LNCAP (cell line): ENCODE measurements at regions not wholly inside any gene's neighbourhood (a gene's known extent, or its start where the extent isn't known, plus 50 kb on each side); places are given as distances from the start of the nearest gene placed in this dataset.

Experiments
- TF ChIP-seq, protein P1 (sequence below): fragments of 450-650 bp; IDR thresholded peaks from 2 replicates; pipeline ENCODE4 v1.5.1; 2017; ENCODE audit warnings: mild to moderate bottlenecking

DNA sequence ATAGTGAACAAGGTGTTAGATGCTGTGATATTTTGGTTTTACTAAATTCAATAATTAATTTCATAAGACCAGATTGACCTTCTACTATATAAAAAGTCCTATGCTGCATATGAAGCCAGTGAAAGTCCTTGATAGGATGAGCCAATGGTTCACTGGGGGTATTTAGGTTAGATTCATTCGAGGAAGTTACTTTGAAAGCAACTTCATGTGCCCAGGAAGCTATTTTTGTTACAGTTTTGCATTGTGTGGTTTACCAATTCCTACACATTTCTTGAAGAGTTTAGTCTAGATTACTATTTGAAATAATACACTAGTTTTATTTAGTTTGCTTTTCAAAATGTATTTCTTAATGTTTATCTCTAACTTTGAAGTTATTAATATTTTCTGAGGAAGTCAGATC, 58.5 kb upstream of the RMST start:
- TF ChIP-seq, protein P1, sequence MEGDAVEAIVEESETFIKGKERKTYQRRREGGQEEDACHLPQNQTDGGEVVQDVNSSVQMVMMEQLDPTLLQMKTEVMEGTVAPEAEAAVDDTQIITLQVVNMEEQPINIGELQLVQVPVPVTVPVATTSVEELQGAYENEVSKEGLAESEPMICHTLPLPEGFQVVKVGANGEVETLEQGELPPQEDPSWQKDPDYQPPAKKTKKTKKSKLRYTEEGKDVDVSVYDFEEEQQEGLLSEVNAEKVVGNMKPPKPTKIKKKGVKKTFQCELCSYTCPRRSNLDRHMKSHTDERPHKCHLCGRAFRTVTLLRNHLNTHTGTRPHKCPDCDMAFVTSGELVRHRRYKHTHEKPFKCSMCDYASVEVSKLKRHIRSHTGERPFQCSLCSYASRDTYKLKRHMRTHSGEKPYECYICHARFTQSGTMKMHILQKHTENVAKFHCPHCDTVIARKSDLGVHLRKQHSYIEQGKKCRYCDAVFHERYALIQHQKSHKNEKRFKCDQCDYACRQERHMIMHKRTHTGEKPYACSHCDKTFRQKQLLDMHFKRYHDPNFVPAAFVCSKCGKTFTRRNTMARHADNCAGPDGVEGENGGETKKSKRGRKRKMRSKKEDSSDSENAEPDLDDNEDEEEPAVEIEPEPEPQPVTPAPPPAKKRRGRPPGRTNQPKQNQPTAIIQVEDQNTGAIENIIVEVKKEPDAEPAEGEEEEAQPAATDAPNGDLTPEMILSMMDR, result no peak

DNA sequence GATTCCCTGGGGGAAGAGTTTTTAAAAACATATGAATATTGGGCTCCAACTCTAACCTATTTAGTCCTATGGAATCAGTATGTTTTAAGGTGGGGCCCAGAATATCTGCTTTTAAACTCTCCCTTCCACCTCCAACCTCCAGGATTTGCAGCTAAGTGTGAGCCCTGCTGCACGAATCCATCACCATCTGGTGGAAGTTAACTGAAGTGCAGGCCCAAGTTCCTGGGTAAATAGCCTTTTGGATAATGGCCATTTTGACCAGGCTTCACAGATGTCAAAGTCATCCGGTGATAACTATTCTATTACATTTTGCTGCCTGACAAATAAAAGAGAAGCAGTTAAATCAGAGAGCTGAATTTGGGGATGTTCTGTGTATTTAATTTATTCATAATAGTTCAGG, 58.1 kb upstream of the RMST start:
- TF ChIP-seq, protein P1, result peak; percentile 91

DNA sequence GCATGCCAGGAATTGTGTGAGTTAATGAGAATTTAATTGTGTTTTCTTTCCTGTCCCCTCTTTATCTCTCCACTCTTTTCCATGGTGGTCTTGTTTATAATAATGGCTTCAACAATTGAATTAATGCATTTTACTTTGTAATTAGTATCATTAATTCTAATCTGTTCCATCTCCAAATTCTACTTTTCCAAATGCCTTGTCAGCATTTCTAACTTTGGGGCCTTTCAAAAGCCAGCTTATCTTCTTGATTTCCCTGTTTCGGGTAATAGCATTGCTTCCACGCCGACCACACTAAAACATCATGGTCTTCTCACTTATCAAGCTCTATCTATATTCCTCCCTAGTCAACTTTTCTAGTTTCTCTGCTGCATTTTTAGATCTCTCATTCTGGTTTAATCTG, 54.2 kb upstream of the RMST start:
- TF ChIP-seq, protein P1, result no peak

DNA sequence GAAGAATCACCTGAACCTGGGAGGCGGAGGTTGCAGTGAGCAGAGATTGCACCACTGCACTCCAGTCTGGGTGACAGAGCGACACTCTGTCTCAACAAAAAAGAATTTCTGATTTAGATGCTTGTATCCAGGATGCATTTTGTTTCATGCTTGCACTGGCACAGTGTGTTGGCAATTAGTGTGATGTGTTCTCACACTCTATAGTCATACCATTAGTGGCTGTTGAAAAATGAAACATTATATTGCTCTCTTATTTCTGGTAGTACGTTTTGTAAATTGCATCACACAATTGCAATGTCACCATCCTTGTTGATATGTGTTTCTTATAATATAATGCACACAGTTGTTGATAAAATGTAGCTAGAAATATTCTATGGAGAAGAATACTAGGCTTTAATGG, 51.3 kb upstream of the RMST start:
- TF ChIP-seq, protein P1, result no peak
